Endothelial cell (in vitro differentiated cells): ENCODE measurements at regions not wholly inside any gene's neighbourhood (a gene's known extent, or its start where the extent isn't known, plus 50 kb on each side); places are given as distances from the start of the nearest gene placed in this dataset.
A peak's percentile ranks its signal among the peaks of the same experiment; 100 is the strongest.

ENCODE experiments used
- DNase-seq: peaks from one replicate; pipeline ENCODE4 v3.0.0; 2021; ENCODE audit warnings: low spot score
- H3K27ac Mint-ChIP-seq: one replicate; pipeline ENCODE4 v1.8.0; 2021; ENCODE audit warnings: mixed read lengths, inconsistent platforms; ENCODE audit not compliant: unreplicated experiment
- H3K27me3 Mint-ChIP-seq: one replicate; pipeline ENCODE4 v1.8.0; 2021; ENCODE audit warnings: mild to moderate bottlenecking, moderate library complexity, mixed read lengths, inconsistent platforms; ENCODE audit not compliant: unreplicated experiment
- H3K36me3 Mint-ChIP-seq: one replicate; pipeline ENCODE4 v1.8.0; 2021; ENCODE audit warnings: mild to moderate bottlenecking, low read depth, mixed read lengths, inconsistent platforms; ENCODE audit not compliant: unreplicated experiment
- H3K4me1 Mint-ChIP-seq: one replicate; pipeline ENCODE4 v1.8.0; 2021; ENCODE audit warnings: mild to moderate bottlenecking, mixed read lengths, inconsistent platforms; ENCODE audit not compliant: unreplicated experiment
- H3K4me3 Mint-ChIP-seq: one replicate; pipeline ENCODE4 v1.8.0; 2021; ENCODE audit warnings: mild to moderate bottlenecking, mixed read lengths, inconsistent platforms; ENCODE audit not compliant: unreplicated experiment
- H3K9me3 Mint-ChIP-seq: one replicate; pipeline ENCODE4 v1.8.0; 2021; ENCODE audit warnings: mixed read lengths, inconsistent platforms; ENCODE audit not compliant: unreplicated experiment
- TF ChIP-seq, protein P1 (sequence below): fragments of 200-600 bp; sonication (generic); IDR thresholded peaks from one replicate; pipeline ENCODE4 v1.5.0; 2021; ENCODE audit warnings: antibody characterized with exemption; ENCODE audit not compliant: unreplicated experiment

DNA sequence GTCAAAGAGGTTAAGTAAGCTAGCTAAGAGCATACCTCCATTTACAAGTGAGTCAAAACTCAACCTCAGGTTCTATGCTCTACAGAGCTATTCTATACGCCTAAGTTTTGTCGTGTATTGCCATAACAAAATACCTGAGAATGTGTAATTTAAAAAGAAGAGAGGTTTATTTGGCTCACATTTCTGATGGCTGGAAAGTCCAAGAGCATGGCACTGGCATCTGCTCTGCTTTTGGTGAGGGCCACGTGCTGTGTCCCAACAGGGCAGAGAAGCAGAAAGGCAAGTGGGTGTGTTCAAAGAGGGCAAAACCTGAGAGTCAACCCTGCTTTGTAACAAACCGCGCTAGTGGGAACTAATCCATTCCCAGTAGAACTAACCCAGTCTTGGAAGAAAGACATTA lies 60.9 kb upstream of the POU2F1 start:
- Mint-ChIP-seq H3K36me3 (no peaks in the 10 kb centered on the region), H3K27ac (no peak overlapping the region), H3K4me3 (no peak overlapping the region), H3K9me3 (no peaks in the 10 kb centered on the region), H3K4me1 (peaks cover 36% of the 10 kb centered on the region), H3K27me3 (peaks cover 7% of the 10 kb centered on the region)
- TF ChIP-seq, protein P1, sequence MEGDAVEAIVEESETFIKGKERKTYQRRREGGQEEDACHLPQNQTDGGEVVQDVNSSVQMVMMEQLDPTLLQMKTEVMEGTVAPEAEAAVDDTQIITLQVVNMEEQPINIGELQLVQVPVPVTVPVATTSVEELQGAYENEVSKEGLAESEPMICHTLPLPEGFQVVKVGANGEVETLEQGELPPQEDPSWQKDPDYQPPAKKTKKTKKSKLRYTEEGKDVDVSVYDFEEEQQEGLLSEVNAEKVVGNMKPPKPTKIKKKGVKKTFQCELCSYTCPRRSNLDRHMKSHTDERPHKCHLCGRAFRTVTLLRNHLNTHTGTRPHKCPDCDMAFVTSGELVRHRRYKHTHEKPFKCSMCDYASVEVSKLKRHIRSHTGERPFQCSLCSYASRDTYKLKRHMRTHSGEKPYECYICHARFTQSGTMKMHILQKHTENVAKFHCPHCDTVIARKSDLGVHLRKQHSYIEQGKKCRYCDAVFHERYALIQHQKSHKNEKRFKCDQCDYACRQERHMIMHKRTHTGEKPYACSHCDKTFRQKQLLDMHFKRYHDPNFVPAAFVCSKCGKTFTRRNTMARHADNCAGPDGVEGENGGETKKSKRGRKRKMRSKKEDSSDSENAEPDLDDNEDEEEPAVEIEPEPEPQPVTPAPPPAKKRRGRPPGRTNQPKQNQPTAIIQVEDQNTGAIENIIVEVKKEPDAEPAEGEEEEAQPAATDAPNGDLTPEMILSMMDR: no peak
- no peak for DNase-seq

DNA sequence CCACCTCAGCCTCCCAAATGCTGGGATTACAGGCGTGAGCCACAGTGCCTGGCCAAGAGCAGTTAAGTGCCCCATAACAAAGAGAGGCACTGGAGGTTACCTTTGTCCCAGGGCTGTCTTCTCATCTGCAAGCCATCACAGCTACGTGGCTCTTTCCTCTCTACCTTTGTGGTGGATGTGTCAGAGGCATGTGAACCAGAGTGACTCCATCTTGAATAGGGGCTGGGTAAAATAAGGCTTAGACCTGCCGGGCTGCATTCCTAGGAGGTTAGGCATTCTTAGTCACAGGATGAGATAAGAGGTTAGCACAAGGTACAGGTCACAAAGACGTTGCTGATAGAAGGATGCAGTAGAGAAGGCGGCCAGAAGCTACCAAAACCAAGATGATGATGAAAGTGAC lies 59.4 kb upstream of the POU2F1 start:
- Mint-ChIP-seq H3K4me1 (peaks cover 44% of the 10 kb centered on the region), H3K9me3 (no peaks in the 10 kb centered on the region), H3K4me3 (no peak overlapping the region), H3K36me3 (no peaks in the 10 kb centered on the region), H3K27me3 (peaks cover 7% of the 10 kb centered on the region), H3K27ac (no peak overlapping the region)
- DNase-seq: no peak
- TF ChIP-seq, protein P1: no peak

DNA sequence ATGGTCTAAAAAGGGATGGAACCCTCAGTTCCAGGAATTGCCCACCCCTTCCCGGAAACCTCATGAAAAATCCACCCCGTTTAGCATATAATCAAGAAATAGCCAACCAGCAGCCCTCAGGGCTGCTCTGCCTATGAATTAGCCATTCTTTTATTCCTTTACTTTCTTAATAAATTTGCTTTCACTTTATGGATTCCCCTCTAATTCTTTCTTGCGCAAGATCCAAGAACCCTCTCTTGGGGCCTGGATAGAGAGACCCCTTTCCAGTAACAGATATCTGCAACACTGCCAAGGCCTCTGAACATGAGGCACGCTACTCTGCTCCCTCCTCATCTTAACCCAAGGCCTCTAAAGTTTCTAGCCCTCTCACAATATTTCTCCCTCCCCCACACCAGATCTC lies 58.9 kb upstream of the POU2F1 start:
- Mint-ChIP-seq H3K4me1 (peaks cover 50% of the 10 kb centered on the region), H3K27me3 (peaks cover 7% of the 10 kb centered on the region), H3K27ac (peak overlapping the region; percentile 43), H3K36me3 (no peaks in the 10 kb centered on the region), H3K4me3 (peak overlapping the region; percentile 57), H3K9me3 (no peaks in the 10 kb centered on the region)
- no peak for DNase-seq
- TF ChIP-seq, protein P1: no peak

DNA sequence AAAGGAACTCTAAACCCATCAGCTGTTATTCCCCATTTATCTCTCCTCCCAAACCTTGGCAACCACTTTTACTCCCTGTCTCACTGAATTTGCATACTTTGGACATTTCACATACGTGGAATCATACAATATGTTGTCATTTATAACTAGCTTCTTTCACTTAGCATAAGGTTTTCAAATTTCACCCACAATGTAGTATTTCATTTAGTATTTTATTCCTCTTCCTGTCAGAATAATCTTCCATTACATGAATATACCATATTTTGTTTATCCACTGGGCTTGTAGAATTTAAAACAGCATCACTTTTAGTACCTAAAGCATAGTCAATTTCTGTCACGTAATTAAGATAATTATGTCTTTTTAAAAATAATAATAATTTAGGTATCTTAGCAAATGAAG lies 55.5 kb upstream of the POU2F1 start:
- Mint-ChIP-seq H3K4me1 (peaks cover 58% of the 10 kb centered on the region), H3K4me3 (no peak overlapping the region), H3K27ac (no peak overlapping the region), H3K9me3 (no peaks in the 10 kb centered on the region), H3K27me3 (peaks cover 7% of the 10 kb centered on the region), H3K36me3 (no peaks in the 10 kb centered on the region)
- TF ChIP-seq, protein P1: no peak
- no peak for DNase-seq

DNA sequence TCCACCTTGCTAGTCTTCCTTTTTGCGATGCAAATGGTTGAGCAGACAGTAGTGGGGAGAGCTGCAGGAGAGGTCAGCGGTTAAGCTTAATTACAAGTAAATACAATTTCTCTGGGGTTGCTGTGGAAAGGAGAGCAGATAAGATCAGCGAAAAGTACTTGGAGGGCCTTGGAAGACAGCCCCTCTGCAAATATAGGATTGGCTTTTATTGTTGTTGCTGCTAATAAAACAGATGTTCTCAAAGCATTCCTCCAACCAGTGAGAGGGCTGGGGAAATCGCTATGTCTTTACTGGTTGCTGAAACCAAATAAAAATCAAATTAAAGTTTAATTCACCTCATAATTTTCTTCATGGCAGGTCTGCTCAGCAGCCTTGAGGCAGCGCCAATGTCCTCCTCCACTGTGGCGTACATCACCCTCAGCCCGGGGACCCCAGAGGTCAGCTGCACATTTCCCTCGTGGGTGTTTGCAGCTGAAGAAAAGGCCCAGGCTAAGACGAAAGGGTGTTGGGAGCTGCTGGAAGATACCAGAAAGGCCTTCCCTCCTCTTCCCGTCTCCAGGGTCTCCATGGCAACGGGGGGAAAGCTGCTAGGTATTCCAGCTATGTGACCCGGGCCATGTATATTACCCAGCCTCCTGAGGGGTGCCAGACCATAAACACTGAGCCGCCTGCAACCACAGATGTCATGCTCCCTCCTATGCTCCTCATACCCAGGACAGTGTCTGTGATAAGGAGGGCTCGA lies 54.6 kb upstream of the POU2F1 start:
- no peaks in the 10 kb centered on the region for H3K9me3 Mint-ChIP-seq
- H3K36me3 Mint-ChIP-seq: no peaks in the 10 kb centered on the region
- peak overlapping the region; percentile 66 for H3K4me3 Mint-ChIP-seq
- TF ChIP-seq, protein P1: no peak
- peaks cover 7% of the 10 kb centered on the region for H3K27me3 Mint-ChIP-seq
- DNase-seq: peak; percentile 65
- peak overlapping the region; percentile 89 for H3K27ac Mint-ChIP-seq
- H3K4me1 Mint-ChIP-seq: peaks cover 58% of the 10 kb centered on the region
